DOHH2 (cell line): ENCODE measurements at regions not wholly inside any gene's neighbourhood (a gene's known extent, or its start where the extent isn't known, plus 50 kb on each side); places are given as distances from the start of the nearest gene placed in this dataset.
A peak's percentile ranks its signal among the peaks of the same experiment; 100 is the strongest.
"Not testable (repeated sequence)": the region's sequence is repeated elsewhere in the genome, so short reads cannot be mapped to it uniquely, and the experiment has no call there.

ENCODE experiments used
- H3F3A ChIP-seq: fragments of 200-600 bp; sonication (generic), shearing (Covaris generic); 2 replicates; pipeline ENCODE4 v1.6.0; 2016; ENCODE audit warnings: antibody characterized with exemption, mild to moderate bottlenecking; ENCODE audit not compliant: control insufficient read depth, insufficient read depth
- H3K27ac ChIP-seq: fragments of 200-600 bp; sonication (generic); 2 replicates; pipeline ENCODE4 v1.5.1; 2014; ENCODE audit warnings: low read depth, mild to moderate bottlenecking, low read length, moderate library complexity
- H3K27me3 ChIP-seq: fragments of 200-600 bp; sonication (generic); 2 replicates; pipeline ENCODE4 v1.6.1; 2014; ENCODE audit warnings: mild to moderate bottlenecking, low read length, mixed read lengths; ENCODE audit not compliant: control insufficient read depth
- H3K36me3 ChIP-seq: fragments of 200-600 bp; sonication (generic); 2 replicates; pipeline ENCODE4 v1.6.1; 2014; ENCODE audit warnings: mild to moderate bottlenecking, low read length, moderate library complexity, mixed read lengths; ENCODE audit not compliant: control insufficient read depth
- H3K4me1 ChIP-seq: fragments of 200-600 bp; sonication (generic); 2 replicates; pipeline ENCODE4 v1.6.1; 2014; ENCODE audit warnings: mild to moderate bottlenecking, low read length, mixed read lengths; ENCODE audit not compliant: control insufficient read depth
- H3K4me2 ChIP-seq: fragments of 200-600 bp; sonication (generic); 2 replicates; pipeline ENCODE4 v1.6.0; 2014; ENCODE audit warnings: mild to moderate bottlenecking, low read length, moderate library complexity
- H3K4me3 ChIP-seq: fragments of 200-600 bp; sonication (generic); 2 replicates; pipeline ENCODE4 v1.5.1; 2014; ENCODE audit warnings: mild to moderate bottlenecking, low read length, mixed read lengths
- H3K79me2 ChIP-seq: fragments of 200-600 bp; sonication (generic); 2 replicates; pipeline ENCODE4 v1.6.1; 2014; ENCODE audit warnings: mild to moderate bottlenecking, low read length, mixed read lengths; ENCODE audit not compliant: control insufficient read depth
- H3K9me2 ChIP-seq: fragments of 200-600 bp; sonication (generic); replicated peaks from 2 replicates; pipeline ENCODE4 v1.6.1; 2014; ENCODE audit warnings: mild to moderate bottlenecking, low read length, mixed read lengths; ENCODE audit not compliant: control insufficient read depth
- H3K9me3 ChIP-seq: fragments of 200-600 bp; sonication (generic); 2 replicates; pipeline ENCODE4 v1.6.1; 2014; ENCODE audit warnings: antibody characterized with exemption, low read length, mixed read lengths; ENCODE audit not compliant: control insufficient read depth, insufficient read depth
- H4K20me1 ChIP-seq: fragments of 200-600 bp; sonication (generic); 2 replicates; pipeline ENCODE4 v1.6.0; 2014; ENCODE audit warnings: low read depth, mild to moderate bottlenecking, antibody characterized with exemption, low read length, moderate library complexity; ENCODE audit not compliant: control insufficient read depth, insufficient read depth
- EZH2phosphoT487 ChIP-seq: fragments of 200-600 bp; sonication (generic); IDR thresholded peaks from 2 replicates; pipeline ENCODE4 v1.6.1; 2017; ENCODE audit warnings: borderline replicate concordance, mild to moderate bottlenecking, antibody characterized with exemption, low read length, moderate library complexity, mixed read lengths
- TF ChIP-seq, protein P1 (sequence below): fragments of 200-600 bp; sonication (generic); IDR thresholded peaks from one replicate; pipeline ENCODE4 v1.5.1; 2014; ENCODE audit warnings: antibody characterized with exemption, mild to moderate bottlenecking, low read depth, low read length; ENCODE audit not compliant: poor library complexity, severe bottlenecking

DNA sequence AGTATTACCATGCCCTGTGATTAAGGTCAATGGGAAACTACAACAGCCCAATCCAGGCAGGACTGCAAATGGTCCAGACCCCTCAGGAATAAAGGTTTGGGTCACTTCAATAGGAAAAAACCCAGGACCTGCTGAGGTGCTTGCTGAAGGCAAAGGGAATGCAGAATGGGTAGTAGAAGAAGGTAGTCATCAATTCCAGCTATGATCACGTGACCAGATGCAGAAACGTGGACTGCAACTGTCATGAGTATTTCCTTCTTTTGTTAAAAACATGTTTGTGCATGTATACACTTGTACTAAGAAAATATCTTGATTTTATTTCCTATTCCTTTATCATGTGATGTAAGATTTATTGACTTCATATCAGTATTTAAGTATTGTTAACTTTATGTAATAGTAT, 319.6 kb upstream of the FGF16 start:
- not testable (repeated sequence) for H3K9me2 ChIP-seq

GRCh38 chrX:77143907-77144306, 303.3 kb upstream of the FGF16 start:
- TF ChIP-seq, protein P1, sequence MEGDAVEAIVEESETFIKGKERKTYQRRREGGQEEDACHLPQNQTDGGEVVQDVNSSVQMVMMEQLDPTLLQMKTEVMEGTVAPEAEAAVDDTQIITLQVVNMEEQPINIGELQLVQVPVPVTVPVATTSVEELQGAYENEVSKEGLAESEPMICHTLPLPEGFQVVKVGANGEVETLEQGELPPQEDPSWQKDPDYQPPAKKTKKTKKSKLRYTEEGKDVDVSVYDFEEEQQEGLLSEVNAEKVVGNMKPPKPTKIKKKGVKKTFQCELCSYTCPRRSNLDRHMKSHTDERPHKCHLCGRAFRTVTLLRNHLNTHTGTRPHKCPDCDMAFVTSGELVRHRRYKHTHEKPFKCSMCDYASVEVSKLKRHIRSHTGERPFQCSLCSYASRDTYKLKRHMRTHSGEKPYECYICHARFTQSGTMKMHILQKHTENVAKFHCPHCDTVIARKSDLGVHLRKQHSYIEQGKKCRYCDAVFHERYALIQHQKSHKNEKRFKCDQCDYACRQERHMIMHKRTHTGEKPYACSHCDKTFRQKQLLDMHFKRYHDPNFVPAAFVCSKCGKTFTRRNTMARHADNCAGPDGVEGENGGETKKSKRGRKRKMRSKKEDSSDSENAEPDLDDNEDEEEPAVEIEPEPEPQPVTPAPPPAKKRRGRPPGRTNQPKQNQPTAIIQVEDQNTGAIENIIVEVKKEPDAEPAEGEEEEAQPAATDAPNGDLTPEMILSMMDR = no peak
- TF ChIP-seq EZH2phosphoT487 = no peak
- no peaks in the 10 kb centered on the region for H3K9me3 ChIP-seq
- no peaks in the 10 kb centered on the region for H3K9me2 ChIP-seq
- H3F3A ChIP-seq = no peaks in the 10 kb centered on the region
- H3K4me1 ChIP-seq = no peaks in the 10 kb centered on the region
- no peaks in the 10 kb centered on the region for H4K20me1 ChIP-seq
- no peaks in the 10 kb centered on the region for H3K79me2 ChIP-seq
- H3K27ac ChIP-seq = no peak overlapping the region
- H3K27me3 ChIP-seq = no peaks in the 10 kb centered on the region
- H3K36me3 ChIP-seq = no peaks in the 10 kb centered on the region
- H3K4me3 ChIP-seq = no peak overlapping the region
- H3K4me2 ChIP-seq = no peak overlapping the region

More for the DNA sequence above, 319.6 kb upstream of the FGF16 start:
- H3K4me3 ChIP-seq, H4K20me1 ChIP-seq, H3K36me3 ChIP-seq, H3K4me2 ChIP-seq, H3F3A ChIP-seq, H3K9me3 ChIP-seq, H3K4me1 ChIP-seq, H3K27me3 ChIP-seq, H3K27ac ChIP-seq, H3K79me2 ChIP-seq: not testable (repeated sequence)

DNA sequence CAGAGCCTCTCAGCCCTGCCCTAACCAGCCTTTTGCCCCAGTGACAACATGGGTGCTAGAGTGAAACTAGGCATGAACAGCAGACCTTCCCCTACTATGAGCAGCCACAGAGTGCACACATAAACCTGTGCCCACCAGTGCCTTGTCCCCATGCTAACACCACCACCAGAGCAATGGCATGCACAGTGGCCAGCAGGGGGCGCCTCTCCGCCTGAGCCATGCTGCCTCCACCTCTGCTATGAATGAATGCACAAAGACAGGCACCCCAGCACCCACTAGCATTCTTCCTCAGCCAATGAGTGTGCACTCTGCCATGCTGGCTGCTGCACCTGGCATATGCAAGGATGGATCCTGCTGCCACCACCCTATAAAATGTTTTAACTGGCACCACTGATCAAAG, 286.9 kb upstream of the FGF16 start:
- no peaks in the 10 kb centered on the region for H3K27me3 ChIP-seq
- H3K4me3 ChIP-seq = no peak overlapping the region
- H3K79me2 ChIP-seq = no peaks in the 10 kb centered on the region
- H3K9me3 ChIP-seq = no peaks in the 10 kb centered on the region
- H3K4me1 ChIP-seq = no peaks in the 10 kb centered on the region
- H3K36me3 ChIP-seq = no peaks in the 10 kb centered on the region
- no peaks in the 10 kb centered on the region for H3F3A ChIP-seq
- H4K20me1 ChIP-seq = no peaks in the 10 kb centered on the region
- H3K4me2 ChIP-seq = no peak overlapping the region
- TF ChIP-seq, protein P1 = peak; percentile 65
- TF ChIP-seq EZH2phosphoT487 = no peak
- H3K9me2 ChIP-seq = no peaks in the 10 kb centered on the region
- H3K27ac ChIP-seq = no peak overlapping the region

DNA sequence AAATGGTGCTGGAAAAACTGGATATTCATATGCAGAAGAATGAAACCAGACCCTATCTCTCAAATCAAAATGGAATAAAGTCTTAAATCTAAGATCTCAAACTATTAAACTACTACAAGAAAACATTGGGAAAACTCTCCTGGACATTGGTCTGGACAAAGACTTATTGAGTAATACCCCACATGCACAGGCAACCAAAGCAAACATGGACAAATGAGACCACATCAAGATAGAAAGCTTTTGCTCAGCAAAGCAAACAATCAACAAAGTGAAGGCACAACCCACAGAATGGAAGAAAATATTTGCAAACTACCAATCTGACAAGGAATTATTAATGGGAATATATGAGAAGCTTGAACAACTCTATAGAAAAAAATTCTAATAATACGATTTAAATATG, 284.4 kb upstream of the FGF16 start:
- H3K4me2 ChIP-seq = no peak overlapping the region
- H3K9me2 ChIP-seq = no peaks in the 10 kb centered on the region
- no peaks in the 10 kb centered on the region for H3K79me2 ChIP-seq
- H3K4me1 ChIP-seq = no peaks in the 10 kb centered on the region
- H3F3A ChIP-seq = no peaks in the 10 kb centered on the region
- no peaks in the 10 kb centered on the region for H3K27me3 ChIP-seq
- H3K27ac ChIP-seq = no peak overlapping the region
- H3K4me3 ChIP-seq = no peak overlapping the region
- H4K20me1 ChIP-seq = no peaks in the 10 kb centered on the region
- no peaks in the 10 kb centered on the region for H3K36me3 ChIP-seq
- TF ChIP-seq EZH2phosphoT487 = no peak
- TF ChIP-seq, protein P1 = no peak
- no peaks in the 10 kb centered on the region for H3K9me3 ChIP-seq
